GM23338 (cell line): ENCODE measurements at regions not wholly inside any gene's neighbourhood (a gene's known extent, or its start where the extent isn't known, plus 50 kb on each side); places are given as distances from the start of the nearest gene placed in this dataset.

Source experiments
- ATAC-seq: fragments of 200-7000 bp; cut with Tn5 transposase; 3 replicates; pipeline ENCODE4 v1.9.1; 2020
- DNase-seq: peaks from one replicate; pipeline ENCODE4 v3.0.0-alpha.2; 2015; ENCODE audit warnings: low spot score
- H2AFZ ChIP-seq: fragments of 200-600 bp; sonication (generic); 2 replicates; pipeline ENCODE4 v1.8.0; 2016; ENCODE audit warnings: antibody characterized with exemption, mild to moderate bottlenecking, moderate library complexity
- H3F3A ChIP-seq: fragments of 200-600 bp; sonication (generic); replicated peaks from 2 replicates; pipeline ENCODE4 v1.8.0; 2017; ENCODE audit warnings: antibody characterized with exemption, mixed run types, low read depth
- H3K27ac ChIP-seq: fragments of 200-600 bp; sonication (generic); 2 replicates; pipeline ENCODE4 v1.6.1; 2016; ENCODE audit warnings: low read depth
- H3K27me3 ChIP-seq: fragments of 200-600 bp; sonication (generic); 2 replicates; pipeline ENCODE4 v1.8.0; 2016; ENCODE audit warnings: mild to moderate bottlenecking, mixed run types, moderate library complexity; ENCODE audit not compliant: insufficient read depth
- H3K36me3 ChIP-seq: fragments of 200-600 bp; sonication (generic); 2 replicates; pipeline ENCODE4 v1.8.0; 2016; ENCODE audit warnings: mild to moderate bottlenecking; ENCODE audit not compliant: insufficient read depth
- H3K4me1 ChIP-seq: fragments of 200-600 bp; sonication (generic); 2 replicates; pipeline ENCODE4 v1.8.0; 2016; ENCODE audit warnings: mild to moderate bottlenecking, moderate library complexity; ENCODE audit not compliant: insufficient read depth
- H3K4me2 ChIP-seq: fragments of 200-600 bp; sonication (generic); 2 replicates; pipeline ENCODE4 v1.7.1; 2017; ENCODE audit warnings: mixed run types
- H3K4me3 ChIP-seq: fragments of 200-600 bp; sonication (generic); 2 replicates; pipeline ENCODE4 v1.6.1; 2016; ENCODE audit warnings: mixed run types
- H3K79me2 ChIP-seq: fragments of 200-600 bp; sonication (generic); replicated peaks from 2 replicates; pipeline ENCODE4 v1.8.0; 2017; ENCODE audit warnings: mild to moderate bottlenecking; ENCODE audit not compliant: insufficient read depth
- H3K9me2 ChIP-seq: fragments of 200-600 bp; sonication (generic); 2 replicates; pipeline ENCODE4 v1.8.0; 2017; ENCODE audit not compliant: insufficient read depth
- H4K20me1 ChIP-seq: fragments of 200-600 bp; sonication (generic); replicated peaks from 2 replicates; pipeline ENCODE4 v1.8.0; 2017; ENCODE audit warnings: mild to moderate bottlenecking; ENCODE audit not compliant: insufficient read depth
- H3K27ac Mint-ChIP-seq: 2 replicates; pipeline ENCODE4 v1.8.0; 2020; ENCODE audit warnings: inconsistent platforms, mild to moderate bottlenecking, moderate library complexity, mixed read lengths
- H3K27me3 Mint-ChIP-seq: 3 replicates; pipeline ENCODE4 v1.8.0; 2022; ENCODE audit warnings: low read depth, mild to moderate bottlenecking, moderate library complexity, mixed read lengths, inconsistent platforms; ENCODE audit not compliant: insufficient read depth, poor library complexity
- H3K36me3 Mint-ChIP-seq: 3 replicates; pipeline ENCODE4 v1.8.0; 2021; ENCODE audit warnings: low read depth, mild to moderate bottlenecking, inconsistent platforms, moderate library complexity, mixed read lengths
- H3K4me1 Mint-ChIP-seq: 3 replicates; pipeline ENCODE4 v1.8.0; 2020; ENCODE audit warnings: mild to moderate bottlenecking, inconsistent platforms, mixed read lengths
- H3K4me3 Mint-ChIP-seq: 3 replicates; pipeline ENCODE4 v1.8.0; 2021; ENCODE audit warnings: moderate library complexity, mild to moderate bottlenecking, inconsistent platforms, mixed read lengths
- H3K9me3 Mint-ChIP-seq: 3 replicates; pipeline ENCODE4 v1.8.0; 2020; ENCODE audit warnings: moderate library complexity, mild to moderate bottlenecking, inconsistent platforms, mixed read lengths
- CREB1 ChIP-seq: fragments of 250-450 bp; sonication (Bioruptor Pico); IDR thresholded peaks from 2 replicates; pipeline ENCODE4 v1.5.0; 2020; ENCODE audit warnings: low read depth, mild to moderate bottlenecking, moderate library complexity
- CTCF ChIP-seq, 2 experiments: fragments of 200-600 bp in 1 of 2; sonication (generic) in 1 of 2; conservative IDR thresholded peaks; 2 replicates each; pipeline versions ENCODE4 v1.5.1 to v1.6.1; 2016 to 2017; ENCODE audit warnings: antibody characterized with exemption in 2 of 2, low read depth in 2 of 2, mild to moderate bottlenecking in 2 of 2, moderate library complexity in 1 of 2
- ETS1 ChIP-seq: IDR thresholded peaks from 2 replicates; pipeline ENCODE4 v1.6.1; 2016; ENCODE audit warnings: antibody characterized with exemption
- EZH2 ChIP-seq: fragments of 200-600 bp; sonication (generic); IDR thresholded peaks from one replicate; pipeline ENCODE4 v1.8.0; 2017; ENCODE audit warnings: antibody characterized with exemption, mild to moderate bottlenecking, low read depth; ENCODE audit not compliant: unreplicated experiment
- EZH2phosphoT487 ChIP-seq: fragments of 200-600 bp; sonication (generic); IDR thresholded peaks from one replicate; pipeline ENCODE4 v1.8.1; 2018; ENCODE audit warnings: antibody characterized with exemption; ENCODE audit not compliant: unreplicated experiment
- POLR2AphosphoS5 ChIP-seq: IDR thresholded peaks from 2 replicates; pipeline ENCODE4 v1.6.1; 2016; ENCODE audit warnings: antibody characterized with exemption, low read depth
- REST ChIP-seq: IDR thresholded peaks from one replicate; pipeline ENCODE4 v1.6.1; 2018; ENCODE audit warnings: antibody characterized with exemption; ENCODE audit not compliant: unreplicated experiment
- STAT1 ChIP-seq: IDR thresholded peaks from one replicate; pipeline ENCODE4 v1.6.1; 2016; ENCODE audit warnings: antibody characterized with exemption; ENCODE audit not compliant: unreplicated experiment
- ZNF331 ChIP-seq: fragments of 250-450 bp; sonication (Bioruptor Pico); IDR thresholded peaks from 2 replicates; pipeline ENCODE4 v1.5.0; 2020; ENCODE audit warnings: low read depth, mild to moderate bottlenecking, moderate library complexity
- TF ChIP-seq, protein P1 (sequence below): fragments of 250-450 bp; sonication (Bioruptor Pico); IDR thresholded peaks from 2 replicates; pipeline ENCODE4 v1.5.0; 2020; ENCODE audit warnings: mild to moderate bottlenecking, moderate library complexity

- TF ChIP-seq, protein P1, sequence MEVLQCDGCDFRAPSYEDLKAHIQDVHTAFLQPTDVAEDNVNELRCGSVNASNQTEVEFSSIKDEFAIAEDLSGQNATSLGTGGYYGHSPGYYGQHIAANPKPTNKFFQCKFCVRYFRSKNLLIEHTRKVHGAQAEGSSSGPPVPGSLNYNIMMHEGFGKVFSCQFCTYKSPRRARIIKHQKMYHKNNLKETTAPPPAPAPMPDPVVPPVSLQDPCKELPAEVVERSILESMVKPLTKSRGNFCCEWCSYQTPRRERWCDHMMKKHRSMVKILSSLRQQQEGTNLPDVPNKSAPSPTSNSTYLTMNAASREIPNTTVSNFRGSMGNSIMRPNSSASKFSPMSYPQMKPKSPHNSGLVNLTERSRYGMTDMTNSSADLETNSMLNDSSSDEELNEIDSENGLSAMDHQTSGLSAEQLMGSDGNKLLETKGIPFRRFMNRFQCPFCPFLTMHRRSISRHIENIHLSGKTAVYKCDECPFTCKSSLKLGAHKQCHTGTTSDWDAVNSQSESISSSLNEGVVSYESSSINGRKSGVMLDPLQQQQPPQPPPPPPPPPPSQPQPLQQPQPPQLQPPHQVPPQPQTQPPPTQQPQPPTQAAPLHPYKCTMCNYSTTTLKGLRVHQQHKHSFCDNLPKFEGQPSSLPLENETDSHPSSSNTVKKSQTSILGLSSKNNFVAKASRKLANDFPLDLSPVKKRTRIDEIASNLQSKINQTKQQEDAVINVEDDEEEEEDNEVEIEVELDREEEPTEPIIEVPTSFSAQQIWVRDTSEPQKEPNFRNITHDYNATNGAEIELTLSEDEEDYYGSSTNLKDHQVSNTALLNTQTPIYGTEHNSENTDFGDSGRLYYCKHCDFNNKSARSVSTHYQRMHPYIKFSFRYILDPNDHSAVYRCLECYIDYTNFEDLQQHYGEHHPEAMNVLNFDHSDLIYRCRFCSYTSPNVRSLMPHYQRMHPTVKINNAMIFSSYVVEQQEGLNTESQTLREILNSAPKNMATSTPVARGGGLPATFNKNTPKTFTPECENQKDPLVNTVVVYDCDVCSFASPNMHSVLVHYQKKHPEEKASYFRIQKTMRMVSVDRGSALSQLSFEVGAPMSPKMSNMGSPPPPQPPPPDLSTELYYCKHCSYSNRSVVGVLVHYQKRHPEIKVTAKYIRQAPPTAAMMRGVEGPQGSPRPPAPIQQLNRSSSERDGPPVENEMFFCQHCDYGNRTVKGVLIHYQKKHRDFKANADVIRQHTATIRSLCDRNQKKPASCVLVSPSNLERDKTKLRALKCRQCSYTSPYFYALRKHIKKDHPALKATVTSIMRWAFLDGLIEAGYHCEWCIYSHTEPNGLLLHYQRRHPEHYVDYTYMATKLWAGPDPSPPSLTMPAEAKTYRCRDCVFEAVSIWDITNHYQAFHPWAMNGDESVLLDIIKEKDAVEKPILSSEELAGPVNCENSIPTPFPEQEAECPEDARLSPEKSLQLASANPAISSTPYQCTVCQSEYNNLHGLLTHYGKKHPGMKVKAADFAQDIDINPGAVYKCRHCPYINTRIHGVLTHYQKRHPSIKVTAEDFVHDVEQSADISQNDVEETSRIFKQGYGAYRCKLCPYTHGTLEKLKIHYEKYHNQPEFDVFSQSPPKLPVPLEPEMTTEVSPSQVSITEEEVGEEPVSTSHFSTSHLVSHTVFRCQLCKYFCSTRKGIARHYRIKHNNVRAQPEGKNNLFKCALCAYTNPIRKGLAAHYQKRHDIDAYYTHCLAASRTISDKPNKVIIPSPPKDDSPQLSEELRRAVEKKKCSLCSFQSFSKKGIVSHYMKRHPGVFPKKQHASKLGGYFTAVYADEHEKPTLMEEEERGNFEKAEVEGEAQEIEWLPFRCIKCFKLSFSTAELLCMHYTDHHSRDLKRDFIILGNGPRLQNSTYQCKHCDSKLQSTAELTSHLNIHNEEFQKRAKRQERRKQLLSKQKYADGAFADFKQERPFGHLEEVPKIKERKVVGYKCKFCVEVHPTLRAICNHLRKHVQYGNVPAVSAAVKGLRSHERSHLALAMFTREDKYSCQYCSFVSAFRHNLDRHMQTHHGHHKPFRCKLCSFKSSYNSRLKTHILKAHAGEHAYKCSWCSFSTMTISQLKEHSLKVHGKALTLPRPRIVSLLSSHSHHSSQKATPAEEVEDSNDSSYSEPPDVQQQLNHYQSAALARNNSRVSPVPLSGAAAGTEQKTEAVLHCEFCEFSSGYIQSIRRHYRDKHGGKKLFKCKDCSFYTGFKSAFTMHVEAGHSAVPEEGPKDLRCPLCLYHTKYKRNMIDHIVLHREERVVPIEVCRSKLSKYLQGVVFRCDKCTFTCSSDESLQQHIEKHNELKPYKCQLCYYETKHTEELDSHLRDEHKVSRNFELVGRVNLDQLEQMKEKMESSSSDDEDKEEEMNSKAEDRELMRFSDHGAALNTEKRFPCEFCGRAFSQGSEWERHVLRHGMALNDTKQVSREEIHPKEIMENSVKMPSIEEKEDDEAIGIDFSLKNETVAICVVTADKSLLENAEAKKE (CRISPR knock-in tag) = no peak
- no peak for TF ChIP-seq POLR2AphosphoS5
Observed at GRCh38 chr4:189162888-189163287, 777.8 kb upstream of the FRG1 start (continued).

DNA sequence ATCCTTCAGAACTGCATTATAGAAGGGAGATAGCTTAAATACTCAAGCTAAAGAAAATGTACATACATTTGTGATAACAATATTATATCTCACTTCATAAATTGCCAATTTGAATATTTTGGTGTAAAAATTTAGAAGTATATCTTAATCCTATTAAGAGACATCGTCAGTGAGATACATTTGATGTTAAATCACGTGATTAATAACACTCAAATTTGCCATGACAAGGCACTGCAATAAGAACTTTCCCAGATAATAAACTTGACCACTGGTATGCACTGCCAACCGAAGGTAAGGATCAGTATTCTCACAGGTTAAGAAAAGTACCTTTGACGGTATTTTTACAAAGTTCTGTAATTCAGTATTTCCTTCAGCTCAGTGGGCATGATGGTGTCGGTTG is 764.7 kb upstream of the FRG1 start:
- Histone ChIP-seq H3K79me2 (no peaks in the 10 kb centered on the region), H3K4me1 (peaks cover 9% of the 10 kb centered on the region), H3K4me3 (no peak overlapping the region), H3K27ac (no peak overlapping the region), H3K4me2 (no peak overlapping the region), H2AFZ (no peak overlapping the region), H3K9me2 (no peaks in the 10 kb centered on the region), H3K27me3 (no peaks in the 10 kb centered on the region), H3K36me3 (no peaks in the 10 kb centered on the region), H4K20me1 (no peaks in the 10 kb centered on the region), H3F3A (0 out of 2 replicates have a peak, but pooled peaks cover 4% of the 10 kb centered on the region)
- DNase-seq (no peak), ATAC-seq (no peak)
- peaks cover 5% of the 10 kb centered on the region for H3K27me3 Mint-ChIP-seq
- H3K27ac Mint-ChIP-seq = no peak overlapping the region
- peaks cover 8% of the 10 kb centered on the region; the same call in 2 of the 3 replicates for H3K9me3 Mint-ChIP-seq
- peaks cover 16% of the 10 kb centered on the region for H3K36me3 Mint-ChIP-seq
- peaks cover 37% of the 10 kb centered on the region for H3K4me1 Mint-ChIP-seq
- H3K4me3 Mint-ChIP-seq = no peak overlapping the region
- no peak for TF ChIP-seq ETS1
- no peak for TF ChIP-seq CREB1 (CRISPR knock-in tag)
- TF ChIP-seq ZNF331 (CRISPR knock-in tag) = no peak
- TF ChIP-seq POLR2AphosphoS5 = no peak
- no peak for TF ChIP-seq EZH2
- TF ChIP-seq CTCF (conservative IDR thresholded peaks at IDR 0.05; ENCODE audit: low read depth in 2 of 2) = no peak
- TF ChIP-seq EZH2phosphoT487 = no peak
- TF ChIP-seq REST = no peak
- no peak for TF ChIP-seq STAT1
